ENCODE measurements at regions not wholly inside any gene's neighbourhood (a gene's known extent, or its start where the extent isn't known, plus 50 kb on each side); places are given as distances from the start of the nearest gene placed in this dataset.

DNA sequence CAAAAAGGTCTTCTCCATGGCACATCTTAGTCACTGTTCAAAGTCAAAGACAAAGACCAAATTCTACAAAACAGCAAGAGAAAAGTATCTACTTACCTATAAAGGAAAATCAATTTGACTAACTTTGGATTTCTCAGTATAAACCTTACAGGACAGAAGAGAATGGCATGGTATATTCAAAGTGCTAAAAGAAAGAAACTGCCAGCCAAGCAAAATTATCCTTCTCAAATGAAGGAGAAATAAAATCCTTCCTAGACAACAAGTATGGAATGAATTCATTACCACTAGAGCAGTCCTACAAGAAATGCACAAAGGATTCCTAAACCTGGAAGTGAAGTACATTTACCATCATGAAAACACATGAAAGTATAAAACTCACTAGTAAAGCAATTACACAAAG, 235.5 kb downstream of the STK31 start:
- Histone ChIP-seq H3K27me3 (ENCODE audit: insufficient read depth, low read length) (no peaks in the 10 kb centered on the region), H3K4me3 (ENCODE audit: low read length in 2 of 2) (no peak overlapping the region), H3K4me1 (ENCODE audit: insufficient read depth, low read length) (no peaks in the 10 kb centered on the region), H3K27ac (ENCODE audit: low read depth, low read length) (no peak overlapping the region), H3K36me3 (ENCODE audit: insufficient read depth, low read length) (no peaks in the 10 kb centered on the region), H3K9me3 (ENCODE audit: control insufficient read depth in 1 of 2, low read length in 2 of 2) (no peaks in the 10 kb centered on the region)
- Mint-ChIP-seq H3K36me3 (no peaks in the 10 kb centered on the region), H3K4me1 (no peaks in the 10 kb centered on the region), H3K27ac (no peak overlapping the region), H3K27me3 (peaks cover 6 to 8% of the 10 kb centered on the region in 2 donors), H3K9me3 (peaks cover 0 to 21% (median 17%) of the 10 kb centered on the region in 8 donors), H3K4me3 (no peak overlapping the region)
- intact Hi-C loops (cut with micrococcal nuclease): no loop called here
- DNase-seq: no peak
- ChIA-PET CTCF (ENCODE audit: partially characterized antibody) (no interaction called here), POLR2A (ENCODE audit: partially characterized antibody) (no interaction called here)

DNA sequence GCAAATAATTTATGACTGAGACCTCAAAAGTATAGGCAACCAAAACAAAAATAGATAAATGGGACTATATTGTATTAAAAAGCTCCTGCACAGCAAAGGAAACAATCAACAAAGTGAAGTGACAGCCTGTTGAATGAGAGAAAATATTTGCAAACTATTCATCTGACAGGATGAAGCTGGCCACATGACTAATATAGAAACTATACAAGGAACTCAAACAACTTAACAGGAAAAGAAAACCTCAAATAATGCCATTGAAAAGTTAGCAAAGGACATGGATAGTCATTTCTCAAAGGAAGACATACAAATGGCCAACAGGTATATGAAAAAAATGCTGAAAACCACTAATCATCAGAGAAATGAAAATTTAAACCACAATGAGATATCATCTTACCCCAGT, 245.1 kb downstream of the STK31 start:
- DNase-seq: no peak
- peaks cover 0 to 8% (median 2%) of the 10 kb centered on the region in 8 donors for H3K9me3 Mint-ChIP-seq
- Histone ChIP-seq H3K4me3 (ENCODE audit: low read length in 2 of 2) (no peak overlapping the region), H3K9me3 (ENCODE audit: control insufficient read depth in 1 of 2, low read length in 2 of 2) (no peaks in the 10 kb centered on the region), H3K4me1 (ENCODE audit: insufficient read depth, low read length) (no peaks in the 10 kb centered on the region), H3K27me3 (ENCODE audit: insufficient read depth, low read length) (no peaks in the 10 kb centered on the region), H3K27ac (ENCODE audit: low read depth, low read length) (no peak overlapping the region), H3K36me3 (ENCODE audit: insufficient read depth, low read length) (no peaks in the 10 kb centered on the region)
- H3K27ac Mint-ChIP-seq: no peak overlapping the region
- intact Hi-C loops (cut with micrococcal nuclease): no loop called here
- H3K4me1 Mint-ChIP-seq: no peaks in the 10 kb centered on the region
- ChIA-PET POLR2A (ENCODE audit: partially characterized antibody) (no interaction called here), CTCF (ENCODE audit: partially characterized antibody) (no interaction called here)
- H3K27me3 Mint-ChIP-seq: no peaks in the 10 kb centered on the region
- no peak overlapping the region for H3K4me3 Mint-ChIP-seq
- H3K36me3 Mint-ChIP-seq: no peaks in the 10 kb centered on the region

DNA sequence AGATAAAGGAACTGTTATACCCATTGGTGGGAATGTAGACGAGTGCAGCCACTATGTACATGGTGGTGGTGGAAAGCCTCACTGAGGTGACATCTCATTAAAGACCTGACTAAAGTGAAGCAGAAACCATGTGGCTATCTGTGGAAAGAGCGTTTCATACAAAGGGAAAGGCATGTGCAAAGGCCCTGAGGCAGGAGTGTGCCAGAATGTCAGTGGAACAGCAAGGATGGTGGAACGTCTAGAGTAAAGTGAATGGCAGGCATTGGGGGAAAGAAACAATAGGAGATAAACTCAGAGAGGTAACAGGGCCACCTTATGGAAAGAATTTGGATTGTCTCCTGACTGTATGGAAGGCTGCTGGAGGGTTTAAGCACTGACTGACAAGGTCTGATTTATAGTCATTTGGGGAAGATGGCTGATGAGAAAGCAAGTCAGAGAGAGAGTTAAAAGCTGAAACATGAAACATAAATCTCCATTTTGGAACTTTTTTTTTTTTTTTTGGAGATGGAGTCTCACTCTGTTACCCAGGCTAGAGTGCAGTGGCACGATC, 245.7 kb downstream of the STK31 start:
- ChIA-PET CTCF (ENCODE audit: partially characterized antibody) (no interaction called here), POLR2A (ENCODE audit: partially characterized antibody) (no interaction called here)
- Mint-ChIP-seq H3K27ac (no peak overlapping the region), H3K36me3 (no peaks in the 10 kb centered on the region), H3K4me3 (no peak overlapping the region), H3K4me1 (no peaks in the 10 kb centered on the region), H3K27me3 (no peaks in the 10 kb centered on the region), H3K9me3 (peaks cover 0 to 4% (median 0%) of the 10 kb centered on the region in 8 donors)
- Histone ChIP-seq H3K4me1 (ENCODE audit: insufficient read depth, low read length) (no peaks in the 10 kb centered on the region), H3K36me3 (ENCODE audit: insufficient read depth, low read length) (no peaks in the 10 kb centered on the region), H3K27ac (ENCODE audit: low read depth, low read length) (no peak overlapping the region), H3K9me3 (ENCODE audit: control insufficient read depth in 1 of 2, low read length in 2 of 2) (no peaks in the 10 kb centered on the region), H3K27me3 (ENCODE audit: insufficient read depth, low read length) (no peaks in the 10 kb centered on the region), H3K4me3 (ENCODE audit: low read length in 2 of 2) (no peak overlapping the region)
- intact Hi-C loops (cut with micrococcal nuclease): no loop called here
- no peak for DNase-seq

DNA sequence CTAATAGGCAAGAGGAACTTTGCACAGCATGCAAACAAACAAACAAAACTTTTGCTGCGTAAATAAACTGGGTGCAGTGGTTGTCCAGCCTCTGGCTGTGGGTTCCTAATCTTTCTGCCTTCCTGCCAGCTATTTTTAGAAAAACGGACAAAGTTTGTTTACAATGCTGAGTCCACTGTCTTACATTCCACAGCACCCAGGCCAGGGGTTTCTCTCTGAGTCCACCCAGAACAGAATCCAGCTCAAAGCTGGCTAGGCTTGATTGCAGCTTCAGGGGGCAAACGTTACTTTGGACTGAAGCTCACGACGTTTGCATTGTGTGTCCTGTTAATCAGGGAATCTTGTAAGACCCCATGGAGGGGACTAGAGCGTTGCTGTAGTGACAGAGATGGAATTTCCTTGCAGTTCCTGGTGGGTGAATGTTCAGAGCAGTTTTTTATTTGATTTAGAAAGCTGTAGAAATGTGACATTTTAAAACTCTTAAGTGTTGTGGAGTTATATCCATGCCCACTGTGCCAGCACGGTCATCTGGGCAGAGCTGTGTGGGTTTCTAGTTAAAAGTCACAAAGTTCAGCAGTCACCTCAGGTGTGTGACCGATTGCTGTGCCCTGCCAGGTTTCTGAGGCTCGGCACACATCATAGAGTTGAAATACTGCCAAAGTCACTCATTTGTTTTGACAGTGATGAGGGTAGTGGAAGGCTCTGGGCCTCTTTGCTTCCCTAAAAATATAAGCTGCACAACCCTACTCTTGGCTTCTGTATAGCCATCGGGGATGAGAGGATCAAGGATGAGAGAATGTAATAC, 247.0 kb downstream of the STK31 start:
- H3K4me1 ChIP-seq (ENCODE audit: insufficient read depth, low read length): no peaks in the 10 kb centered on the region
- no peak overlapping the region for H3K4me3 Mint-ChIP-seq
- H3K4me3 ChIP-seq (ENCODE audit: low read length in 2 of 2): no peak overlapping the region
- H3K27ac Mint-ChIP-seq: no peak overlapping the region
- CTCF ChIA-PET (ENCODE audit: partially characterized antibody): interaction anchor here (0.6 kb wide), 1 partner anchor 10 kb away, joined by 3 read pairs; no protein-coding TSS in a partner anchor
- no peak for DNase-seq
- POLR2A ChIA-PET (ENCODE audit: partially characterized antibody): no interaction called here
- intact Hi-C loops (cut with micrococcal nuclease): no loop called here
- no peaks in the 10 kb centered on the region for H3K36me3 Mint-ChIP-seq
- peaks cover 0 to 4% (median 0%) of the 10 kb centered on the region in 8 donors for H3K9me3 Mint-ChIP-seq
- no peak overlapping the region for H3K27ac ChIP-seq (ENCODE audit: low read depth, low read length)
- no peaks in the 10 kb centered on the region for H3K27me3 ChIP-seq (ENCODE audit: insufficient read depth, low read length)
- no peaks in the 10 kb centered on the region for H3K36me3 ChIP-seq (ENCODE audit: insufficient read depth, low read length)
- no peaks in the 10 kb centered on the region for H3K9me3 ChIP-seq (ENCODE audit: control insufficient read depth in 1 of 2, low read length in 2 of 2)
- no peaks in the 10 kb centered on the region for H3K4me1 Mint-ChIP-seq
- H3K27me3 Mint-ChIP-seq: no peaks in the 10 kb centered on the region

DNA sequence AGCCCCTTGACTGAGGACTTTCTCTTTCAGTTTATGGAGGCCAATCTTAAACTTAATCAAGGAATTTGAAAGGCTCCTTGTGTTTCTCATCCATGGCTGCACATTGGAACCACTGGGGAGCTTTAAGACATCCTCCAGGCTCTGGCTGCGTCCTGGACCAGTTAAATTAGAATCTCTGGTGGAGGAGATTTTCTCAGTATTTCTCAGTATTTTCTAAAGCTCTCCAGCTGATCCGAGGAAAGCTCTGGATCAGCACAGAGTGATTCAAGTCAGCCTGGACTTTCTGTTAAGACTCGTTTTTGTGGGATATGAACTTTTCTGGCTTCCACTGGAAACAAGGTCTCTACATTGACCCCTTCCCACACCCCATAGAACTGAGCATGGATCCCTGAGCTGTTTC, 249.8 kb downstream of the STK31 start:
- Mint-ChIP-seq H3K4me1 (no peaks in the 10 kb centered on the region), H3K9me3 (peaks cover 0 to 4% (median 0%) of the 10 kb centered on the region in 8 donors), H3K27ac (no peak overlapping the region), H3K36me3 (no peaks in the 10 kb centered on the region), H3K4me3 (no peak overlapping the region), H3K27me3 (peaks cover 0 to 2% of the 10 kb centered on the region in 2 donors)
- H3K36me3 ChIP-seq (ENCODE audit: insufficient read depth, low read length): no peaks in the 10 kb centered on the region
- H3K4me3 ChIP-seq (ENCODE audit: low read length in 2 of 2): no peak overlapping the region
- intact Hi-C loops (cut with micrococcal nuclease): no loop called here
- DNase-seq: no peak
- no peaks in the 10 kb centered on the region for H3K4me1 ChIP-seq (ENCODE audit: insufficient read depth, low read length)
- H3K27ac ChIP-seq (ENCODE audit: low read depth, low read length): no peak overlapping the region
- ChIA-PET POLR2A (ENCODE audit: partially characterized antibody) (no interaction called here), CTCF (ENCODE audit: partially characterized antibody) (no interaction called here)
- H3K9me3 ChIP-seq (ENCODE audit: control insufficient read depth in 1 of 2, low read length in 2 of 2): no peaks in the 10 kb centered on the region
- no peaks in the 10 kb centered on the region for H3K27me3 ChIP-seq (ENCODE audit: insufficient read depth, low read length)

DNA sequence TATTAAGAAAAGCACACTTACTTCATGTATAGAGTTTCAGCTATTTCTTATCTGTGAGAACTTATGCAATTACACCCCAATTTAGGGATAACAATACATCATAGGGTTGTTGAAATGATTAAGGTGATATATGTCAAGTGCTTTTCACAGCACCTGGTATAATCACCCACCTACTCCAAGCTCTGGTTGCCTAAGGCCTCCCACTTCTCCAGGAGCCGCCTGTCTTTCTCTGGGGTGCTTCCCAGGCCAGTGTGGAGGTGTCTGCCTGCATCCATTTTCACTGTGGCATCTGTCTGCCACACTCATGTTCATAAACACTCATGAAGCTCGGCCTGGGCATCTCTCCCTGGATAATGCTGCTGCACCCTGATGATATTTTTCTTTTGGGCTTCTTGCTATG, 250.3 kb downstream of the STK31 start:
- H3K27ac ChIP-seq (ENCODE audit: low read depth, low read length): no peak overlapping the region
- Mint-ChIP-seq H3K27ac (no peak overlapping the region), H3K36me3 (no peaks in the 10 kb centered on the region), H3K4me1 (no peaks in the 10 kb centered on the region), H3K4me3 (no peak overlapping the region), H3K9me3 (peaks cover 0 to 4% (median 0%) of the 10 kb centered on the region in 8 donors), H3K27me3 (peaks cover 0 to 2% of the 10 kb centered on the region in 2 donors)
- ChIA-PET CTCF (ENCODE audit: partially characterized antibody) (no interaction called here), POLR2A (ENCODE audit: partially characterized antibody) (no interaction called here)
- H3K9me3 ChIP-seq (ENCODE audit: control insufficient read depth in 1 of 2, low read length in 2 of 2): no peaks in the 10 kb centered on the region
- intact Hi-C loops (cut with micrococcal nuclease): no loop called here
- H3K36me3 ChIP-seq (ENCODE audit: insufficient read depth, low read length): no peaks in the 10 kb centered on the region
- H3K27me3 ChIP-seq (ENCODE audit: insufficient read depth, low read length): no peaks in the 10 kb centered on the region
- DNase-seq: no peak
- H3K4me3 ChIP-seq (ENCODE audit: low read length in 2 of 2): no peak overlapping the region
- no peaks in the 10 kb centered on the region for H3K4me1 ChIP-seq (ENCODE audit: insufficient read depth, low read length)

DNA sequence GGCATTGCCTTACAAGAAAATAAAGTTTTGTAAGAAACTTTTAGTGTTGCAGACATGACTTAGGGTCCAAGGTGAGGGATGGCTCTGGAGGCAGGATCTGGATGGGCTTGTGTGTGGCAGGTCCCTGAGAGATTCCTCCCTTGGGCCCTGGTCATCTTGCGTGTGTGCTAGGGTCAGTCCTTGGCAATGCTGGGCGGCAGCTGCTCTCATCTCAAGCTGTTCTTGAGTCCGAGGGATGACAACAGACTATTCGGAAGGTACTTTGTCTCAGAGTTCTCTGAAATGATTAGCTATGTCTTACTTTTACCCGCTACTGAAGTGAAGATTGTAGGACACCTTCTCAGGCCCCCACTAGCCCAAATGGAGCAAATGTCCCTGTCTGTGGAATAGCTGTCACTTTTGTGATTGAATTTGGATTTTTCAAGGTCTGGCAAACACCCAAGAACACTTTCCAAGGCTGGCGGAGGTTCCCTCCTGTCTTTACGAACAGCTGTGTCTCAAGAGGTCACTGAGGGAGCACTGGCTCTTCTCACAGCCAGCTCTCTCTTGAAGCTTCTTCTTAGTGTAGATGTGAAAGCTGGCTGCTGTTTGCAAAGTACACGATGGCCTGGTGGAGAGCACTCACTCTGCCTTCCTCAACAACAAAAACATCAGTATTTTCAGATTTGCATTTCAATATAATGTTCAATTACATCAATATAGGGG, 253.6 kb downstream of the STK31 start:
- Histone ChIP-seq H3K36me3 (ENCODE audit: insufficient read depth, low read length) (no peaks in the 10 kb centered on the region), H3K4me3 (ENCODE audit: low read length in 2 of 2) (no peak overlapping the region), H3K4me1 (ENCODE audit: insufficient read depth, low read length) (no peaks in the 10 kb centered on the region), H3K9me3 (ENCODE audit: control insufficient read depth in 1 of 2, low read length in 2 of 2) (no peaks in the 10 kb centered on the region), H3K27me3 (ENCODE audit: insufficient read depth, low read length) (no peaks in the 10 kb centered on the region), H3K27ac (ENCODE audit: low read depth, low read length) (no peak overlapping the region)
- no peak overlapping the region for H3K4me3 Mint-ChIP-seq
- no peaks in the 10 kb centered on the region for H3K36me3 Mint-ChIP-seq
- ChIA-PET POLR2A (ENCODE audit: partially characterized antibody) (no interaction called here), CTCF (ENCODE audit: partially characterized antibody) (no interaction called here)
- intact Hi-C loops (cut with micrococcal nuclease): no loop called here
- no peaks in the 10 kb centered on the region for H3K9me3 Mint-ChIP-seq
- no peaks in the 10 kb centered on the region for H3K4me1 Mint-ChIP-seq
- no peak for DNase-seq
- H3K27me3 Mint-ChIP-seq: peaks cover 2 to 4% of the 10 kb centered on the region in 2 donors
- H3K27ac Mint-ChIP-seq: no peak overlapping the region

Measured in CD4-positive, alpha-beta memory T cell (primary cell).